DOHH2 (cell line): ENCODE measurements at regions not wholly inside any gene's neighbourhood (a gene's known extent, or its start where the extent isn't known, plus 50 kb on each side); places are given as distances from the start of the nearest gene placed in this dataset.

Source experiments
- H3F3A ChIP-seq: fragments of 200-600 bp; sonication (generic), shearing (Covaris generic); 2 replicates; pipeline ENCODE4 v1.6.0; 2016; ENCODE audit warnings: antibody characterized with exemption, mild to moderate bottlenecking; ENCODE audit not compliant: control insufficient read depth, insufficient read depth
- H3K27ac ChIP-seq: fragments of 200-600 bp; sonication (generic); 2 replicates; pipeline ENCODE4 v1.5.1; 2014; ENCODE audit warnings: low read depth, mild to moderate bottlenecking, low read length, moderate library complexity
- H3K27me3 ChIP-seq: fragments of 200-600 bp; sonication (generic); 2 replicates; pipeline ENCODE4 v1.6.1; 2014; ENCODE audit warnings: mild to moderate bottlenecking, low read length, mixed read lengths; ENCODE audit not compliant: control insufficient read depth
- H3K36me3 ChIP-seq: fragments of 200-600 bp; sonication (generic); 2 replicates; pipeline ENCODE4 v1.6.1; 2014; ENCODE audit warnings: mild to moderate bottlenecking, low read length, moderate library complexity, mixed read lengths; ENCODE audit not compliant: control insufficient read depth
- H3K4me1 ChIP-seq: fragments of 200-600 bp; sonication (generic); 2 replicates; pipeline ENCODE4 v1.6.1; 2014; ENCODE audit warnings: mild to moderate bottlenecking, low read length, mixed read lengths; ENCODE audit not compliant: control insufficient read depth
- H3K4me2 ChIP-seq: fragments of 200-600 bp; sonication (generic); 2 replicates; pipeline ENCODE4 v1.6.0; 2014; ENCODE audit warnings: mild to moderate bottlenecking, low read length, moderate library complexity
- H3K4me3 ChIP-seq: fragments of 200-600 bp; sonication (generic); 2 replicates; pipeline ENCODE4 v1.5.1; 2014; ENCODE audit warnings: mild to moderate bottlenecking, low read length, mixed read lengths
- H3K79me2 ChIP-seq: fragments of 200-600 bp; sonication (generic); 2 replicates; pipeline ENCODE4 v1.6.1; 2014; ENCODE audit warnings: mild to moderate bottlenecking, low read length, mixed read lengths; ENCODE audit not compliant: control insufficient read depth
- H3K9me2 ChIP-seq: fragments of 200-600 bp; sonication (generic); replicated peaks from 2 replicates; pipeline ENCODE4 v1.6.1; 2014; ENCODE audit warnings: mild to moderate bottlenecking, low read length, mixed read lengths; ENCODE audit not compliant: control insufficient read depth
- H3K9me3 ChIP-seq: fragments of 200-600 bp; sonication (generic); 2 replicates; pipeline ENCODE4 v1.6.1; 2014; ENCODE audit warnings: antibody characterized with exemption, low read length, mixed read lengths; ENCODE audit not compliant: control insufficient read depth, insufficient read depth
- H4K20me1 ChIP-seq: fragments of 200-600 bp; sonication (generic); 2 replicates; pipeline ENCODE4 v1.6.0; 2014; ENCODE audit warnings: low read depth, mild to moderate bottlenecking, antibody characterized with exemption, low read length, moderate library complexity; ENCODE audit not compliant: control insufficient read depth, insufficient read depth
- CTCF ChIP-seq: fragments of 200-600 bp; sonication (generic); IDR thresholded peaks from one replicate; pipeline ENCODE4 v1.5.1; 2014; ENCODE audit warnings: antibody characterized with exemption, mild to moderate bottlenecking, low read depth, low read length; ENCODE audit not compliant: poor library complexity, severe bottlenecking
- EZH2phosphoT487 ChIP-seq: fragments of 200-600 bp; sonication (generic); IDR thresholded peaks from 2 replicates; pipeline ENCODE4 v1.6.1; 2017; ENCODE audit warnings: borderline replicate concordance, mild to moderate bottlenecking, antibody characterized with exemption, low read length, moderate library complexity, mixed read lengths

DNA sequence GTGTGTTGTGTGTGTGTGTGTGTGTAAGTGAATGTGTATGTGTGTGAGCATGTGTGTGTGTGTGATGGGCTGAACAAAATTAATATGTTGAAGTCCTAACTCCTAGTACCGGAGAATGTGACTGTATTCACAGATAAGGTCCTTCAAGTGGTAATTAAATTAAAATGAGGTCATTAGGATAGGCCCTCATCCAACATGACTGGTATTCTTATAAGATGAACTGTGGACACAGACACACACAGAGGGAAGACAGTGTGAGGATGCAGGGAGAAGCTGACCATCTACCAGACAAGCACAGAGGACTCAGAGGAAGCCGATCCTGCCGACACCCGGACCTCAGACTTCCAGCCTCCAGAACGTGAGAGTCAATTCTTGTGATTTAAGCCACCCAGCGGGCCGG is 91.2 kb upstream of the PGBD5 start:
- H3K4me3 ChIP-seq, result no peak overlapping the region
- H3K4me2 ChIP-seq, result no peak overlapping the region
- H4K20me1 ChIP-seq, result no peaks in the 10 kb centered on the region
- H3K9me3 ChIP-seq, result no peaks in the 10 kb centered on the region
- no peaks in the 10 kb centered on the region for H3F3A ChIP-seq
- H3K4me1 ChIP-seq, result no peaks in the 10 kb centered on the region
- H3K9me2 ChIP-seq, result no peaks in the 10 kb centered on the region
- no peaks in the 10 kb centered on the region for H3K79me2 ChIP-seq
- no peaks in the 10 kb centered on the region for H3K36me3 ChIP-seq
- TF ChIP-seq CTCF (no peak), EZH2phosphoT487 (no peak)
- no peak overlapping the region for H3K27ac ChIP-seq
- 0 out of 2 replicates have a peak, but pooled peaks cover 2% of the 10 kb centered on the region for H3K27me3 ChIP-seq

DNA sequence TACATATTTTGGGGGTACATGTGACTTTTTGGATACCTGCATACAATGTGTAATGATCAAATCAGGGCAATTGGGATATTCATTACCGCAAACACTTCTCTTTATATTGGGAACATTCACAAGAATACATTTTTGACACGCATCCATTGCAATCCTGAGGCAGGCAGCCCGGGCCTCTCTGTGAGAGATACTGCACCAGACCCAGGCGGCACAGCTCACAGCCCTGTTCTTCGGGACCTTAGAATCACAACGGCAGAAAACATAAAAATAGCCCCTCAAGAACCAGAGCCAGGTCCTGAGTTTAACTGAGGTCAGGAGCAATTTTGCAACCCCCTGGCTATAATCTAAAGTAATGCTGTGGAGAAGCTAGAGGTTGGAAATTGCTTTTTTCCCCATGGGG is 90.8 kb upstream of the PGBD5 start:
- H4K20me1 ChIP-seq, result no peaks in the 10 kb centered on the region
- H3K9me2 ChIP-seq, result no peaks in the 10 kb centered on the region
- 0 out of 2 replicates have a peak, but pooled peaks cover 2% of the 10 kb centered on the region for H3K27me3 ChIP-seq
- no peaks in the 10 kb centered on the region for H3K36me3 ChIP-seq
- H3K4me3 ChIP-seq, result no peak overlapping the region
- no peak overlapping the region for H3K4me2 ChIP-seq
- no peaks in the 10 kb centered on the region for H3K4me1 ChIP-seq
- no peak overlapping the region for H3K27ac ChIP-seq
- no peaks in the 10 kb centered on the region for H3F3A ChIP-seq
- H3K9me3 ChIP-seq, result no peaks in the 10 kb centered on the region
- no peak for TF ChIP-seq EZH2phosphoT487
- TF ChIP-seq CTCF, result no peak
- no peaks in the 10 kb centered on the region for H3K79me2 ChIP-seq

DNA sequence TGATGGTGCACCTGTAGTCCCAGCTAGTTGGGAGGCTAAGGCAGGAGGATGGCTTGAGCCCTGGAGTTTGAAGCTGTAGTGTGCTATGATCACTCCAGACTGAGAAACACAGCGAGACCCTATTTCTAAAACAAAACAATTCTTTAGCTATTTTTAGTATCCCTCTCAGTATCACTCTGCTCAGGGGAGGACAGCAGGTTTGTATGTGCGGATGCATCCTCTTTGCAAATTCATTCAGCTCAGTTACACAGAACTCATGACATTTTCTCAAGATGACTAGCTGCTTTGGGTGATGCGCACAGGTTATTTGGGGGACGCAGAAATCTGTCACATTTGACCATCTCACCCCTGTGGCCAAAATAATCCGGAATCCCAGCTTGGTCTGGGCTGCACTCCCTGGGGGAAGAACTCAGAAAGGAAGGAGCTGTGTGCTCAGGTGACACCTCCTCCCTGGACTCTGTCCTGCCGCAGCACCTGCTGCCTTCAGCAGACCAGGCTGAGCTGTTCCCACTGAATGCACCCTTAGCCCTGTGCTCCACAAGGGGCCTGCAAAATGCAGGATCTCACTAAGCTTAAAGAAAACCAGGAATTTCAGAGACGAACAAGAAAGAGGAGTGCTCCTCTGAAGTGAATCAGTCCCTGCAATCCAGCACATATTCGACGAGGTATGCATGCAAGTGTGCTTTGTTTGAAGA is 89.5 kb upstream of the PGBD5 start:
- H3K27me3 ChIP-seq, result 0 out of 2 replicates have a peak, but pooled peaks cover 2% of the 10 kb centered on the region
- no peaks in the 10 kb centered on the region for H3K9me2 ChIP-seq
- no peak for TF ChIP-seq EZH2phosphoT487
- no peak for TF ChIP-seq CTCF
- no peaks in the 10 kb centered on the region for H3K36me3 ChIP-seq
- no peaks in the 10 kb centered on the region for H3K4me1 ChIP-seq
- no peak overlapping the region for H3K4me3 ChIP-seq
- no peaks in the 10 kb centered on the region for H3F3A ChIP-seq
- H3K79me2 ChIP-seq, result no peaks in the 10 kb centered on the region
- H4K20me1 ChIP-seq, result no peaks in the 10 kb centered on the region
- H3K27ac ChIP-seq, result no peak overlapping the region
- no peak overlapping the region for H3K4me2 ChIP-seq
- no peaks in the 10 kb centered on the region for H3K9me3 ChIP-seq
